H1 (cell line): ENCODE measurements at regions not wholly inside any gene's neighbourhood (a gene's known extent, or its start where the extent isn't known, plus 50 kb on each side); places are given as distances from the start of the nearest gene placed in this dataset.

Source experiments
- EP300 ChIP-seq, 2 experiments: IDR thresholded peaks; 1 replicate in 1 of 2; 2 replicates in 1 of 2; pipeline ENCODE4 v1.6.1; 2011 to 2012; ENCODE audit warnings: low read depth in 2 of 2, low read length in 2 of 2, mild to moderate bottlenecking in 2 of 2, borderline replicate concordance in 1 of 2, inconsistent platforms in 1 of 2, moderate library complexity in 1 of 2
- NRF1 ChIP-seq: IDR thresholded peaks from 2 replicates; pipeline ENCODE4 v1.6.1; 2011; ENCODE audit warnings: mild to moderate bottlenecking, low read depth, low read length, improper control_type of control experiment
- POU5F1 ChIP-seq: IDR thresholded peaks from 2 replicates; pipeline ENCODE4 v1.6.1; 2011; ENCODE audit warnings: low read depth, mild to moderate bottlenecking, low read length, moderate library complexity
- RXRA ChIP-seq: IDR thresholded peaks from 2 replicates; pipeline ENCODE4 v1.6.1; 2011; ENCODE audit warnings: low read depth, mild to moderate bottlenecking, low read length, moderate library complexity; ENCODE audit not compliant: insufficient read depth
- SIN3A ChIP-seq, 2 experiments: IDR thresholded peaks in 1 of 2; conservative IDR thresholded peaks in 1 of 2; 2 replicates each; pipeline ENCODE4 v1.6.1; 2011 to 2012; ENCODE audit warnings: low read length in 2 of 2, improper control_type of control experiment in 1 of 2, low read depth in 1 of 2, mild to moderate bottlenecking in 1 of 2
- SP4 ChIP-seq: IDR thresholded peaks from 2 replicates; pipeline ENCODE4 v1.6.1; 2012; ENCODE audit warnings: low read length, inconsistent platforms
- TF ChIP-seq, protein P1 (sequence below): fragments of 300-600 bp; sonication (generic); IDR thresholded peaks from 2 replicates; pipeline ENCODE4 v1.7.1; 2012; ENCODE audit warnings: low read length, moderate library complexity, mild to moderate bottlenecking, inconsistent platforms; ENCODE audit not compliant: insufficient replicate concordance

DNA sequence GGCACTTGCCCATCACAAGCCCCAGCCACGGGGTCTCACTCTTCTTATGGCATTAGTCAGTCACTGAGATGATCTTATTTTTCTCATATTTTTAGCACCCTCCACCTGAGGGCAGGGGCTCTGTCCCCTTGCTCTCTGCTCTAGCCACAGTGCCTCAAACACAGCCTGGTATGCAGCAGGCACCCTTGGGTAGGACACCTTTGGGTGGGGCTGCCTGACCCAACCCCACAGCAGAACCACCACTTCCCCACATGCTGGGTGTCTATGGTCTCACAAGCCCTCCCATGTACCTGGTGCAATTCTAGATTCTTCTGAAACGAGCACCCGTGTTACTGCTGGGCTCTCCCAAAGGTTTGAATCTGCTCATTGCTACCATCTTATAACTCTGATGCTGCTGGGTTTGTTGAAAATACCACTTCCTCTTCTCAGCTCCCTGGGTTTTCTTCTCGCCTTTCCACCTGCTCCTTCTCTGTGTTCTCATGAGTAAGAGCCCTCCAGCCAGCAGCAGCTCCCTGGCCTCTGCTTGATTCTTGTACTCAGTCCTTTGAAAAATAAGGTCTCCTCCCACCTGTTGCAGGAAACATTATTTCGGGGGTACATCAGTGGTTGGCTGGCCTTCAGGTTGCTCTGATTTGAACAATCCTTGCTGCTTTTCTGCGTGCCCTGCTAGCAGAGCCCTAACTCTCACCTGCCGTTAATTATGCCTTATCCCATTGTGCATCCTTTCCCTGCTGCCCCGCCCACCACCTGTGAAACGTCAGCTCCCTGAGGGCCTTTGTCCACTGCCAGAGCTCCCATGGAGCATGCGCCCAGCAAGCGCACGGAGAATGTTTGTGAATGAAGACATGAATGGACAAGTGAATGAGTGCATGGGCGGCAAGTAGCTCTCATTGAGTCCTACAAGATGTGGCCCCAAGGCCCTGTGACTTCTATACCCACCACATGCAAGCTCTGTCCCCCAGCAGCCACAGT is 1181.6 kb downstream of the TBC1D22A start (continued):
- TF ChIP-seq, protein P1, sequence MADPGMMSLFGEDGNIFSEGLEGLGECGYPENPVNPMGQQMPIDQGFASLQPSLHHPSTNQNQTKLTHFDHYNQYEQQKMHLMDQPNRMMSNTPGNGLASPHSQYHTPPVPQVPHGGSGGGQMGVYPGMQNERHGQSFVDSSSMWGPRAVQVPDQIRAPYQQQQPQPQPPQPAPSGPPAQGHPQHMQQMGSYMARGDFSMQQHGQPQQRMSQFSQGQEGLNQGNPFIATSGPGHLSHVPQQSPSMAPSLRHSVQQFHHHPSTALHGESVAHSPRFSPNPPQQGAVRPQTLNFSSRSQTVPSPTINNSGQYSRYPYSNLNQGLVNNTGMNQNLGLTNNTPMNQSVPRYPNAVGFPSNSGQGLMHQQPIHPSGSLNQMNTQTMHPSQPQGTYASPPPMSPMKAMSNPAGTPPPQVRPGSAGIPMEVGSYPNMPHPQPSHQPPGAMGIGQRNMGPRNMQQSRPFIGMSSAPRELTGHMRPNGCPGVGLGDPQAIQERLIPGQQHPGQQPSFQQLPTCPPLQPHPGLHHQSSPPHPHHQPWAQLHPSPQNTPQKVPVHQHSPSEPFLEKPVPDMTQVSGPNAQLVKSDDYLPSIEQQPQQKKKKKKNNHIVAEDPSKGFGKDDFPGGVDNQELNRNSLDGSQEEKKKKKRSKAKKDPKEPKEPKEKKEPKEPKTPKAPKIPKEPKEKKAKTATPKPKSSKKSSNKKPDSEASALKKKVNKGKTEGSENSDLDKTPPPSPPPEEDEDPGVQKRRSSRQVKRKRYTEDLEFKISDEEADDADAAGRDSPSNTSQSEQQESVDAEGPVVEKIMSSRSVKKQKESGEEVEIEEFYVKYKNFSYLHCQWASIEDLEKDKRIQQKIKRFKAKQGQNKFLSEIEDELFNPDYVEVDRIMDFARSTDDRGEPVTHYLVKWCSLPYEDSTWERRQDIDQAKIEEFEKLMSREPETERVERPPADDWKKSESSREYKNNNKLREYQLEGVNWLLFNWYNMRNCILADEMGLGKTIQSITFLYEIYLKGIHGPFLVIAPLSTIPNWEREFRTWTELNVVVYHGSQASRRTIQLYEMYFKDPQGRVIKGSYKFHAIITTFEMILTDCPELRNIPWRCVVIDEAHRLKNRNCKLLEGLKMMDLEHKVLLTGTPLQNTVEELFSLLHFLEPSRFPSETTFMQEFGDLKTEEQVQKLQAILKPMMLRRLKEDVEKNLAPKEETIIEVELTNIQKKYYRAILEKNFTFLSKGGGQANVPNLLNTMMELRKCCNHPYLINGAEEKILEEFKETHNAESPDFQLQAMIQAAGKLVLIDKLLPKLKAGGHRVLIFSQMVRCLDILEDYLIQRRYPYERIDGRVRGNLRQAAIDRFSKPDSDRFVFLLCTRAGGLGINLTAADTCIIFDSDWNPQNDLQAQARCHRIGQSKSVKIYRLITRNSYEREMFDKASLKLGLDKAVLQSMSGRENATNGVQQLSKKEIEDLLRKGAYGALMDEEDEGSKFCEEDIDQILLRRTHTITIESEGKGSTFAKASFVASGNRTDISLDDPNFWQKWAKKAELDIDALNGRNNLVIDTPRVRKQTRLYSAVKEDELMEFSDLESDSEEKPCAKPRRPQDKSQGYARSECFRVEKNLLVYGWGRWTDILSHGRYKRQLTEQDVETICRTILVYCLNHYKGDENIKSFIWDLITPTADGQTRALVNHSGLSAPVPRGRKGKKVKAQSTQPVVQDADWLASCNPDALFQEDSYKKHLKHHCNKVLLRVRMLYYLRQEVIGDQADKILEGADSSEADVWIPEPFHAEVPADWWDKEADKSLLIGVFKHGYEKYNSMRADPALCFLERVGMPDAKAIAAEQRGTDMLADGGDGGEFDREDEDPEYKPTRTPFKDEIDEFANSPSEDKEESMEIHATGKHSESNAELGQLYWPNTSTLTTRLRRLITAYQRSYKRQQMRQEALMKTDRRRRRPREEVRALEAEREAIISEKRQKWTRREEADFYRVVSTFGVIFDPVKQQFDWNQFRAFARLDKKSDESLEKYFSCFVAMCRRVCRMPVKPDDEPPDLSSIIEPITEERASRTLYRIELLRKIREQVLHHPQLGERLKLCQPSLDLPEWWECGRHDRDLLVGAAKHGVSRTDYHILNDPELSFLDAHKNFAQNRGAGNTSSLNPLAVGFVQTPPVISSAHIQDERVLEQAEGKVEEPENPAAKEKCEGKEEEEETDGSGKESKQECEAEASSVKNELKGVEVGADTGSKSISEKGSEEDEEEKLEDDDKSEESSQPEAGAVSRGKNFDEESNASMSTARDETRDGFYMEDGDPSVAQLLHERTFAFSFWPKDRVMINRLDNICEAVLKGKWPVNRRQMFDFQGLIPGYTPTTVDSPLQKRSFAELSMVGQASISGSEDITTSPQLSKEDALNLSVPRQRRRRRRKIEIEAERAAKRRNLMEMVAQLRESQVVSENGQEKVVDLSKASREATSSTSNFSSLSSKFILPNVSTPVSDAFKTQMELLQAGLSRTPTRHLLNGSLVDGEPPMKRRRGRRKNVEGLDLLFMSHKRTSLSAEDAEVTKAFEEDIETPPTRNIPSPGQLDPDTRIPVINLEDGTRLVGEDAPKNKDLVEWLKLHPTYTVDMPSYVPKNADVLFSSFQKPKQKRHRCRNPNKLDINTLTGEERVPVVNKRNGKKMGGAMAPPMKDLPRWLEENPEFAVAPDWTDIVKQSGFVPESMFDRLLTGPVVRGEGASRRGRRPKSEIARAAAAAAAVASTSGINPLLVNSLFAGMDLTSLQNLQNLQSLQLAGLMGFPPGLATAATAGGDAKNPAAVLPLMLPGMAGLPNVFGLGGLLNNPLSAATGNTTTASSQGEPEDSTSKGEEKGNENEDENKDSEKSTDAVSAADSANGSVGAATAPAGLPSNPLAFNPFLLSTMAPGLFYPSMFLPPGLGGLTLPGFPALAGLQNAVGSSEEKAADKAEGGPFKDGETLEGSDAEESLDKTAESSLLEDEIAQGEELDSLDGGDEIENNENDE: no peak
- TF ChIP-seq SP4: no peak
- no peak for TF ChIP-seq SIN3A (conservative IDR thresholded peaks at IDR 0.05 in 1 of 2, IDR thresholded peaks at IDR 0.05 in 1 of 2; ENCODE audit: low read depth in 1 of 2, low read length in 2 of 2)
- TF ChIP-seq EP300 (IDR thresholded peaks at IDR 0.05; ENCODE audit: borderline replicate concordance in 1 of 2, low read depth in 2 of 2, low read length in 2 of 2): no peak
- no peak for TF ChIP-seq POU5F1
- no peak for TF ChIP-seq NRF1
- no peak for TF ChIP-seq RXRA
